ENCODE measurements at regions not wholly inside any gene's neighbourhood (a gene's known extent, or its start where the extent isn't known, plus 50 kb on each side); places are given as distances from the start of the nearest gene placed in this dataset.

DNA sequence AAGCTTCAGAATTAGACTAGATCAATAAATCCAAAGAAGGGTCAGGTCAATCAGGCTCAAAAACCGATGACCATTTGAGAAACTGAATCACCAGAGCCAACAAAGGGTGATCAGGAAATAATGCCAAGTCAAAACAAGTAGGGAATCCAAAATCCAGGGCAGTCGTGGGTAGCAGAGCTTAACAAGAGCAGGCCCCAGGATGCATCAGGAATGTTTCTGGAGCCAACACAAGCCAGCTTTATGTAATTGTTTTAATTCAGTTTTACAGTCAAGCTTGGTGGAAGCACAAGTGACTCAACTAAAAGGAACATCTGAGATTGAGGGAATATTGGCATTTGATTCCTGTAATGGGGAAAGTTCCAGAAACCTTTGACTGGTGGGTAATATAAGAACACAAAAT is 237.9 kb upstream of the EDA2R start:
- TF ChIP-seq POLR2A (IDR thresholded peaks at IDR 0.05; ENCODE audit: low read depth, low read length) (no peak), POLR2AphosphoS5 (IDR thresholded peaks at IDR 0.05; ENCODE audit: insufficient read depth, low read depth, low read length) (no peak), FOS (IDR thresholded peaks at IDR 0.05; ENCODE audit: borderline replicate concordance, insufficient read depth, low read length) (no peak), EZH2 (IDR thresholded peaks at IDR 0.05; ENCODE audit: borderline replicate concordance, low read depth, low read length, severe bottlenecking) (no peak), MYC (IDR thresholded peaks at IDR 0.05; ENCODE audit: low read depth, low read length) (no peak), GATA2 (IDR thresholded peaks at IDR 0.05; ENCODE audit: insufficient read depth, insufficient read length, low read depth, low read length) (no peak), JUN (IDR thresholded peaks at IDR 0.05; ENCODE audit: borderline replicate concordance, insufficient read depth, insufficient read length, low read depth) (no peak)
- TF ChIP-seq, protein P1, sequence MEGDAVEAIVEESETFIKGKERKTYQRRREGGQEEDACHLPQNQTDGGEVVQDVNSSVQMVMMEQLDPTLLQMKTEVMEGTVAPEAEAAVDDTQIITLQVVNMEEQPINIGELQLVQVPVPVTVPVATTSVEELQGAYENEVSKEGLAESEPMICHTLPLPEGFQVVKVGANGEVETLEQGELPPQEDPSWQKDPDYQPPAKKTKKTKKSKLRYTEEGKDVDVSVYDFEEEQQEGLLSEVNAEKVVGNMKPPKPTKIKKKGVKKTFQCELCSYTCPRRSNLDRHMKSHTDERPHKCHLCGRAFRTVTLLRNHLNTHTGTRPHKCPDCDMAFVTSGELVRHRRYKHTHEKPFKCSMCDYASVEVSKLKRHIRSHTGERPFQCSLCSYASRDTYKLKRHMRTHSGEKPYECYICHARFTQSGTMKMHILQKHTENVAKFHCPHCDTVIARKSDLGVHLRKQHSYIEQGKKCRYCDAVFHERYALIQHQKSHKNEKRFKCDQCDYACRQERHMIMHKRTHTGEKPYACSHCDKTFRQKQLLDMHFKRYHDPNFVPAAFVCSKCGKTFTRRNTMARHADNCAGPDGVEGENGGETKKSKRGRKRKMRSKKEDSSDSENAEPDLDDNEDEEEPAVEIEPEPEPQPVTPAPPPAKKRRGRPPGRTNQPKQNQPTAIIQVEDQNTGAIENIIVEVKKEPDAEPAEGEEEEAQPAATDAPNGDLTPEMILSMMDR (IDR thresholded peaks at IDR 0.05; ENCODE audit: extremely low read depth in 1 of 2, insufficient read depth in 1 of 2, low read depth in 1 of 2, low read length in 2 of 2), result no peak
- TF ChIP-seq, protein P2, sequence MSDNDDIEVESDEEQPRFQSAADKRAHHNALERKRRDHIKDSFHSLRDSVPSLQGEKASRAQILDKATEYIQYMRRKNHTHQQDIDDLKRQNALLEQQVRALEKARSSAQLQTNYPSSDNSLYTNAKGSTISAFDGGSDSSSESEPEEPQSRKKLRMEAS (IDR thresholded peaks at IDR 0.05; ENCODE audit: insufficient read depth, insufficient read length), result no peak
